IMR-90 (cell line): ENCODE measurements at regions not wholly inside any gene's neighbourhood (a gene's known extent, or its start where the extent isn't known, plus 50 kb on each side); places are given as distances from the start of the nearest gene placed in this dataset.

Experiments
- CHD1 ChIP-seq: IDR thresholded peaks from 2 replicates; pipeline ENCODE4 v1.6.1; 2012; ENCODE audit warnings: low read depth, low read length, improper control_type of control experiment
- CTCF ChIP-seq: conservative IDR thresholded peaks from 2 replicates; pipeline ENCODE4 v1.5.1; 2012; ENCODE audit warnings: mild to moderate bottlenecking, low read depth, low read length, improper control_type of control experiment
- MAZ ChIP-seq: IDR thresholded peaks from 2 replicates; pipeline ENCODE4 v1.6.1; 2012; ENCODE audit warnings: low read depth, mild to moderate bottlenecking, low read length, improper control_type of control experiment, moderate library complexity, borderline replicate concordance
- POLR2A ChIP-seq: IDR thresholded peaks from 2 replicates; pipeline ENCODE4 v1.6.1; 2012; ENCODE audit warnings: mild to moderate bottlenecking, low read depth, low read length
- RAD21 ChIP-seq: IDR thresholded peaks from 2 replicates; pipeline ENCODE4 v1.6.1; 2012; ENCODE audit warnings: low read length, improper control_type of control experiment
- RCOR1 ChIP-seq: IDR thresholded peaks from 2 replicates; pipeline ENCODE4 v1.6.1; 2012; ENCODE audit warnings: mild to moderate bottlenecking, low read length, improper control_type of control experiment; ENCODE audit not compliant: insufficient replicate concordance
- RFX5 ChIP-seq: IDR thresholded peaks from 2 replicates; pipeline ENCODE4 v1.8.0; 2012; ENCODE audit warnings: low read depth, mild to moderate bottlenecking, low read length, moderate library complexity

- TF ChIP-seq CHD1 (no peak), CTCF (no peak), RFX5 (no peak), POLR2A (no peak), MAZ (no peak), RCOR1 (no peak), RAD21 (no peak)
These were observed 1125.2 kb upstream of the FANCL start for GRCh38 chr2:59366288-59366687.
